LNCAP (cell line): ENCODE measurements at regions not wholly inside any gene's neighbourhood (a gene's known extent, or its start where the extent isn't known, plus 50 kb on each side); places are given as distances from the start of the nearest gene placed in this dataset.

ENCODE experiments used
- CTCF ChIP-seq: fragments of 450-650 bp; IDR thresholded peaks from 2 replicates; pipeline ENCODE4 v1.5.1; 2017; ENCODE audit warnings: mild to moderate bottlenecking

GRCh38 chr3:59374091-59374817, 324.4 kb upstream of the CFAP20DC start:
- TF ChIP-seq CTCF, result no peak

DNA sequence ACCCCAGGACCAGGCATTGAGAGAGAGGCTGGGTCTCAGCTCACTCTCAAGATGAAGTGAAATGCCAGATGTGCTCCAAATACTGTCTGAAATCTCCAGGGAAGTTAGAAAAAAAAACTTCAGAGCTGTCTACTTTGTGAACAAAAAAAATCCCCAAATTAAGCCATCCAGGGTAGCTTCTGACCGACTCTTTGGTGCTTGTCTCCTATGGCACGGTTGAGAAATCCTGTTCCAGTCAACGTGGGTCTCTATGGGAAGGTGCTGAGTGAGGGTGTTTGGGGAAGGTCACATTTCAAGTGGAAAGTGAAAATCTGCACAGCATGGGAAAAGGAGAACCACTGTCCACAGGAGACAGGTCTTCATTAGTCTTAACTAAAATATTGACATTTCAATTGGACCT, 322.5 kb upstream of the CFAP20DC start:
- TF ChIP-seq CTCF, result no peak

DNA sequence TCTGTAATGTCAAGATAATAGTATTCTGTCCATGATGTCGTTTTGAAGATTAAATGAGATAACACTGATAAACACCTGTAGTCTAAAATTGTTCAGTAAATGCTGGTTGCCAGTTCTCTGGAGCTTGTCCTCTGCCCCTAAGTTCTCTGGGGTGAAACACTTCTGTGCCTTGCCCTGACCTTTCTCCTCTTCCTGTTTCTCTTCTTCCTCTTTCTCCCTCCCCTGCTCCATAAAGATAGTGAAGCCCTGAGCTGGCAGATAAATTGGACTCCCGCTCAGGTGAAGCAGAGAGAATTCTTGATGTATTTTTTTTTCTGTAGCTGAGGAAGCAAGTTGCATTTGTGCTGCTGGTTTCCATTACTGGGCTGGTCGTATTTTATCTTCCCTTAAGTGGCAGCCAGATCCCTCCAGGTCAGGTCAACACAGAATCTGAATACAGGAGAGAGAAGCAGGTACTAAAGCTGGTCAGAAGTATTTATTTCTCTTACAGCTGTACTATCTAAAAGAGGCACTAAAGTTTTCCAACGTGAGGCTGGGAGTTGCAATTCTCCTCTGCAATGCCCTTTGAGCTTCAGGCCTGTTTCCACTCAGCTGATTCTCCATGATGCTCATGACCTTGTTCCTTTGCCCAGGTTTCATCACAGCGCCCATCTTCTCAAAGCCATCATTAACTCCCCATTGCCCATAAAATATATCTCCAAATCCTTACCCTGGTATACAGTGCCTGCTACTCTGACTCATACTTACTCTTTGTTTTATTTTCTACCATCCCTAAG, 319.3 kb upstream of the CFAP20DC start:
- TF ChIP-seq CTCF, result no peak

- TF ChIP-seq CTCF, result no peak
Observed at GRCh38 chr3:59367150-59367549, 317.3 kb upstream of the CFAP20DC start.

DNA sequence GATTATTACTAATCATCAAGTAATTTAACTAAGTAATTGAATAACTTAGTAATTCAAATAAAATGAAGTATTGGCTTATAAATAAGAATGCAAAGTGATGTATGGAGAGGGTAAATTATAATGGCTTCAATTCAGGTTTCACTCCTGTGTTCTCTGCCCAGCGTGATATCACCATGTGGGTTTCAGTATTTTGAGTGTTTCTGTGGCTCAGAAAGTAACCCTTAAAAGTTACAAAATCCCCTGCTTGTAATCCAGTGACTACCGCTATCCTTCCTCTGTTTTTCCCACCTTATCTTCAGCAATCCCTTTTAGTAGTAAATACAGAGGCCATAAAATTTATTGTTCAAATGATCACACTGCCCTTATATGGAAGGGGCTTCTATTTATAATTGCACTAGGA, 316.4 kb upstream of the CFAP20DC start:
- TF ChIP-seq CTCF, result no peak

GRCh38 chr3:59364496-59364895, 314.7 kb upstream of the CFAP20DC start:
- TF ChIP-seq CTCF, result no peak

DNA sequence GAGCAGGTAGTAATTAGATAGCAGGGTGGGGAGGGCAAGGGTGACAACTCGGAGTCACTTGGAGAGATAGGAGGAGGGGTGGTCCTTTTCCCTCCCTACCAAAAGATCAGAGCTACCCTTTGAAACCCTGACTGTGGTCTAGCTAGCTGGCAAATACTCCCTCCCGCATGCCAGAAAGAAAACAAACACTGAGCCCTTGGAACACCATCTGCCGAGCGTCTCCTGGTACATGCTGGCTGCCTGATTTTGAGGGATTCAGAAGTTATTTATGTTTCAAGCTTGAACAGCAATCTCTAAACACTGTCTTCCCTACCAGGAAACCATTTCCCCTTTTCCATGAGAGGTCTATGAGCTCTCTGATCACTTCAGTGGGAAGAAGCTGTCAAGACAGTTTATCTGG, 291.6 kb upstream of the CFAP20DC start:
- TF ChIP-seq CTCF, result no peak
